ENCODE measurements at regions not wholly inside any gene's neighbourhood (a gene's known extent, or its start where the extent isn't known, plus 50 kb on each side); places are given as distances from the start of the nearest gene placed in this dataset.

DNA sequence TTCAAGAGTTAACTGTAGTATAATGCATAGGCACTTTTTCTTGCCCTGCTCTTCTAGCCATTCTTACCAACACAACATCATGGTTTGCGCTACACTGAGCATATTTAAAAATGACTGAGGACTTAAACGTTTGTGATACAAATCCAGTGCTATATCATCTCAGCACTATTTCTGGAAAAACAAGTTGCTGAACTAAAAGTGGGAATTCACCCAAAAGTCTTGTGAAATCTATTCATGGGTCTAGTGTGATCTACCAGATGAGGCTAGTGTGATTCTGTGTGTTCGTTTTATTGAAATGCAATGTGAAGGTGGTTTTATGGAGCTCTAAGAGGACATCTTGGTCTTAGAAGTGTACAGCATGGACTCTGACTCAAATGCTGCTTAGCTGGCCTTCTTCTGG lies 584.6 kb upstream of the POM121L12 start:
- no TSS peak for BruUV-seq (replicated peaks)

DNA sequence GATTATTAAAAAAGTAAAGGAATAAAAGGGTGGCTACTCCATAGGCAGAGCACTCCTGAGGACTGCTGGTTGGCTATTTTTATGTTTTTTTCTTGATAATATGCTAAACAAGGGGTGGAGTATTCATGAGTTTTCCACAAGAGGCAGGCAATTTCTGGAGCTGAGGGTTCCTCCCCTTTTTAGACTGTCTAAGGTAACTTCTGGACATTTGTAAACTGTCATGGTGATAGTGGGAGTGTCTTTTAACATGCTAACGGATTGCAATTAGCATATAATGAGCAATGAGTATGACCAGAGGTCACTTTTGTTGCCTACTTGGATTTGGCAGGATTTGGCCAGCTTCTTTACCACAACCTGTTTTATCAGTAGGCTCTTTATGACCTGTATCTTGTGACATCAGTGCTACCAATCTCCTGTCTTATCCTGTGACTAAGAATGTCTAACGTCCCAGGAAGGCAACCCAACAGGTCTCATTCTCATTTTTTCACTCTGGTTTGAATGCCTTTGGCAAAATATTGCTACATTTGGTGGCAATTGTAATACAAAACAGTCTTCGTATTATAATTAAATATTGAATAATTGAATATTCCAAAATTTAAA lies 587.8 kb upstream of the POM121L12 start:
- no peak overlapping the region for H3K4me3 Mint-ChIP-seq (ENCODE audit: unreplicated experiment)

More for the DNA sequence above, 584.6 kb upstream of the POM121L12 start:
- H3K27me3 ChIP-seq (replicated peaks; ENCODE audit: control insufficient read depth, insufficient read depth, low read length): no peaks in the 10 kb centered on the region
- Mint-ChIP-seq H3K27ac (ENCODE audit: unreplicated experiment) (no peak overlapping the region), H3K36me3 (ENCODE audit: insufficient read depth, unreplicated experiment) (no peaks in the 10 kb centered on the region), H3K4me1 (ENCODE audit: low read depth, unreplicated experiment) (no peaks in the 10 kb centered on the region), H3K4me3 (ENCODE audit: unreplicated experiment) (no peak overlapping the region), H3K27me3 (ENCODE audit: insufficient read depth, unreplicated experiment) (peaks cover 3% of the 10 kb centered on the region), H3K9me3 (ENCODE audit: unreplicated experiment) (no peaks in the 10 kb centered on the region)
- no peak overlapping the region for H3K4me3 ChIP-seq (ENCODE audit: low read depth, low read length)
- TF ChIP-seq, protein P1, sequence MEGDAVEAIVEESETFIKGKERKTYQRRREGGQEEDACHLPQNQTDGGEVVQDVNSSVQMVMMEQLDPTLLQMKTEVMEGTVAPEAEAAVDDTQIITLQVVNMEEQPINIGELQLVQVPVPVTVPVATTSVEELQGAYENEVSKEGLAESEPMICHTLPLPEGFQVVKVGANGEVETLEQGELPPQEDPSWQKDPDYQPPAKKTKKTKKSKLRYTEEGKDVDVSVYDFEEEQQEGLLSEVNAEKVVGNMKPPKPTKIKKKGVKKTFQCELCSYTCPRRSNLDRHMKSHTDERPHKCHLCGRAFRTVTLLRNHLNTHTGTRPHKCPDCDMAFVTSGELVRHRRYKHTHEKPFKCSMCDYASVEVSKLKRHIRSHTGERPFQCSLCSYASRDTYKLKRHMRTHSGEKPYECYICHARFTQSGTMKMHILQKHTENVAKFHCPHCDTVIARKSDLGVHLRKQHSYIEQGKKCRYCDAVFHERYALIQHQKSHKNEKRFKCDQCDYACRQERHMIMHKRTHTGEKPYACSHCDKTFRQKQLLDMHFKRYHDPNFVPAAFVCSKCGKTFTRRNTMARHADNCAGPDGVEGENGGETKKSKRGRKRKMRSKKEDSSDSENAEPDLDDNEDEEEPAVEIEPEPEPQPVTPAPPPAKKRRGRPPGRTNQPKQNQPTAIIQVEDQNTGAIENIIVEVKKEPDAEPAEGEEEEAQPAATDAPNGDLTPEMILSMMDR (IDR thresholded peaks at IDR 0.05; ENCODE audit: insufficient read depth in 1 of 2, low read depth in 1 of 2, low read length in 1 of 2, severe bottlenecking in 1 of 2, unreplicated experiment in 1 of 2): no peak
- CTCF ChIA-PET: no interaction called here
- DNase-seq: no peak
- intact Hi-C loops (cut with micrococcal nuclease; ENCODE audit: unreplicated experiment): no loop called here
- H3K9me3 ChIP-seq: no peaks in the 10 kb centered on the region
- no peaks in the 10 kb centered on the region for H3K36me3 ChIP-seq (ENCODE audit: control insufficient read depth, insufficient read depth, low read length)
- POLR2A ChIA-PET: no interaction called here
- no peaks in the 10 kb centered on the region for H3K4me1 ChIP-seq

DNA sequence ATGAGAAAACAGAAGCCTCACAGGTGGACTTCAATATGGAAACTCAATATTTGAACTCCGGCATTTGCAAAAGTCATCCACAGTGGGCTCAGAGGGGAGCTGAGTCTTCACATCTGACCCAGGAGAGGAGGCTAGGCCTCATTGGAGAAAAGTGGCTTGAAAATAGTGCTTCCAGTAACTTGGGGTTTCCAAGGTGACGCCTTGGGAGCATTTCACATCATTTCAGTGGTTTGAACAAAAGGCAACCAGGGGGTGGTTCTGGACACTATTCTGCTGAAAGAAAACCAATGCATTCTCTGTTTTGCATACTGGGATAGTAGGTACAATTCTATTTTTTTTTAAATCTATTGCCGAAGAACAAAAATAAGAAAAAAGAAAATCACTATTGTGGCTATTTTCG lies 599.2 kb upstream of the POM121L12 start:
- TF ChIP-seq, protein P1 (IDR thresholded peaks at IDR 0.05; ENCODE audit: insufficient read depth in 1 of 2, low read depth in 1 of 2, low read length in 1 of 2, severe bottlenecking in 1 of 2, unreplicated experiment in 1 of 2): no peak
- Mint-ChIP-seq H3K36me3 (ENCODE audit: insufficient read depth, unreplicated experiment) (no peaks in the 10 kb centered on the region), H3K27ac (ENCODE audit: unreplicated experiment) (no peak overlapping the region), H3K4me1 (ENCODE audit: low read depth, unreplicated experiment) (no peaks in the 10 kb centered on the region), H3K27me3 (ENCODE audit: insufficient read depth, unreplicated experiment) (peaks cover 2% of the 10 kb centered on the region), H3K4me3 (ENCODE audit: unreplicated experiment) (no peak overlapping the region), H3K9me3 (ENCODE audit: unreplicated experiment) (no peaks in the 10 kb centered on the region)
- no peaks in the 10 kb centered on the region for H3K27me3 ChIP-seq (replicated peaks; ENCODE audit: control insufficient read depth, insufficient read depth, low read length)
- no peaks in the 10 kb centered on the region for H3K4me1 ChIP-seq
- no peaks in the 10 kb centered on the region for H3K36me3 ChIP-seq (ENCODE audit: control insufficient read depth, insufficient read depth, low read length)
- intact Hi-C loops (cut with micrococcal nuclease; ENCODE audit: unreplicated experiment): no loop called here
- ChIA-PET CTCF (no interaction called here), POLR2A (no interaction called here)
- H3K9me3 ChIP-seq: no peaks in the 10 kb centered on the region
- DNase-seq: no peak
- no TSS peak for BruUV-seq (replicated peaks)
- H3K4me3 ChIP-seq (ENCODE audit: low read depth, low read length): no peak overlapping the region

More for the DNA sequence above, 587.8 kb upstream of the POM121L12 start:
- Histone ChIP-seq H3K36me3 (ENCODE audit: control insufficient read depth, insufficient read depth, low read length) (no peaks in the 10 kb centered on the region), H3K9me3 (no peaks in the 10 kb centered on the region), H3K4me1 (no peaks in the 10 kb centered on the region), H3K27me3 (replicated peaks; ENCODE audit: control insufficient read depth, insufficient read depth, low read length) (no peaks in the 10 kb centered on the region), H3K4me3 (ENCODE audit: low read depth, low read length) (no peak overlapping the region)
- Mint-ChIP-seq H3K4me1 (ENCODE audit: low read depth, unreplicated experiment) (no peaks in the 10 kb centered on the region), H3K27me3 (ENCODE audit: insufficient read depth, unreplicated experiment) (no peaks in the 10 kb centered on the region), H3K9me3 (ENCODE audit: unreplicated experiment) (peaks cover 12% of the 10 kb centered on the region), H3K27ac (ENCODE audit: unreplicated experiment) (no peak overlapping the region), H3K36me3 (ENCODE audit: insufficient read depth, unreplicated experiment) (no peaks in the 10 kb centered on the region)
- DNase-seq: no peak
- intact Hi-C loops (cut with micrococcal nuclease; ENCODE audit: unreplicated experiment): no loop called here
- TF ChIP-seq, protein P1 (IDR thresholded peaks at IDR 0.05; ENCODE audit: insufficient read depth in 1 of 2, low read depth in 1 of 2, low read length in 1 of 2, severe bottlenecking in 1 of 2, unreplicated experiment in 1 of 2): no peak
- ChIA-PET CTCF (no interaction called here), POLR2A (no interaction called here)
- BruUV-seq (replicated peaks): no TSS peak

Data from Caco-2 (cell line).